Stromal cell of bone marrow (primary cell): ENCODE measurements at regions not wholly inside any gene's neighbourhood (a gene's known extent, or its start where the extent isn't known, plus 50 kb on each side); places are given as distances from the start of the nearest gene placed in this dataset.
"Not testable (repeated sequence)": the region's sequence is repeated elsewhere in the genome, so short reads cannot be mapped to it uniquely, and the experiment has no call there.

ENCODE experiments used
- DNase-seq: peaks from one replicate; pipeline ENCODE4 v3.0.0-alpha.2; 2012; ENCODE audit warnings: low read depth

DNA sequence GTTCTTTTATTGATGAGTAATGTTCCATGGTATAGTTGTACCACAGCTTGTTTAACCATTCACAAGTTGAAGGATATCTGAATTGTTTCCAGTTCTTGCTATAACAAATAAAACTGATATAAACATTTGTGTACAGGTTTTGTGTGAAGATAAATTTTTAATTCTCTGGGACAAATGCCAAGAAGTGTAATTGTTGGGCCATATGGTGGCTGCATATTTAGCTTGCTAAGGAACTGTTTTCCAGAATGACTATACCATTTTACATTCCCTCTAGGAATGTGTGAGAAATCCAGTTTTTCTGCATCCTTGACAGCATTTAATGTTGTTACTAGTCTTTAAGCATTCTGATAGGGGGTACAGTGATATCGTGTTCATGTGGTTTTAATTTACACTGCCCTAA is 368.5 kb downstream of the KIF2B start:
- no peak for DNase-seq

DNA sequence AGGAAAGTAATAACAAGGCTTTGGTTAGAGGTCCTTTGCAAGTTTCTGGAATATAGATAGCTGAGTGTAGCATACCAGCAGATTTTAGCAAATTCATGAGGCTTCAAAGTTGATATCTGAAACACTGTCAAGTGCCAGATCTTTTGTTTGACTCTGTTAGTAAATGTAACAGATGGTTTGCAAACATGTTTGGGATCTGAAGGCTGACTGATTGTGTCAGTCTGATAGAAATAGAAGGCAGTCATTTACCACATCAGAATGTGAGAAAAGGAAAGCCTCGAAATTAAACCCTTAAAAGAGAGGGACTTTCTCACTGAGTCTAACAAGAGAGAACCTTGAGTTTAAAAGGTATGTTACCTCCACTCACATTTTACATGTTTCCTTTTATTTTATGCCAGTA is 371.5 kb downstream of the KIF2B start:
- no peak for DNase-seq

DNA sequence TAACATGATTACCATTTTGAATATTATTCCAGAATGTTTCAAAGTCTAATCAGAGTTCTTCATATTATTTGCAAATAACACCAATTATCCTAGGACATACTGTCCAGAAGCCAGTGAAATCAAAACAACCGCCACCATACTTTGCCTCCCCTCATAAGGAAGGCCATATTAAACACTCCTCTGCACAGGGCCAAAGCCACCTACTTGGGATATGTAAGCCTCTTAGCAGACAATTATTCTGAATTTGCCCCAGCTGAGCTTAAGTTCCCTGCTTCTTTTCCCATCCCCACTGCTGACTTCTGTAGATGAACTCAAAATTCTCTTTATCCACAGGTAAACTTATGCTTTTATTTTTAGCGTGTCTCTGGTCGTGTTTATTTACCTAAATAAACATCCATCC is 374.0 kb downstream of the KIF2B start:
- no peak for DNase-seq

DNA sequence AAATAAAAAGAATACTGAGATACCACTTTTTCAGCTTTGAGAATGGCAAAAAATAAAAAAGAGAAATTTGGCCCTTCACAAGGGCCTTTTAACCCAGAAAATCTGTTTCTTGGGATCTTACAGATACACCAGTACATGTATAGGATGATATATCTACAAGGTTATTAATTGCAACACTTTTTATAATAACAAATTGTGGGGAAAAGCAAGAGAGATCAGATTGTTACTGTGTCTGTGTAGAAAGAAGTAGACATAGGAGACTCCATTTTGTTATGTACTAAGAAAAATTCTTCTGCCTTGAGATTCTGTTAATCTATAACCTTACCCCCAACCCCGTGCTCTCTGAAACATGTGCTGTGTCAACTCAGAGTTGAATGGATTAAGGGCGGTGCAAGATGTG is 378.7 kb downstream of the KIF2B start:
- DNase-seq: not testable (repeated sequence)

DNA sequence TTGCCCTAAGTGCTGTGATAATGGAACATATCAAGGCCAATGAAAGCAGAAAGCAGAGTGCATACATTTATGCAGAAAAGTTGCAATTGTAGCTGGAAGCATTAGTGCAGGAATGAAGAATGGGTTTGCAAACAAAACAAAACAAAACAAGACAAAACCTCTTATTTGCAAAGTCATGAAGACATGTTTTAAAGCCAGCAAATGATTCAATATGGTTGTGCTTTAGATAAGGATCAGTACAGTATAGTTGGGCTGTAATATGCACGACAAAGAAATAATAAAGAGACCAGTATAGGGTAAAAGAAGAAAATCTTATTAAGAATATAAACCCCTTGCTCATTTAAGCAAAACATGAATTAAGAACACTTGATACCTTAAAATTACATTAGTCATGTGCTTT is 398.1 kb downstream of the KIF2B start:
- no peak for DNase-seq

DNA sequence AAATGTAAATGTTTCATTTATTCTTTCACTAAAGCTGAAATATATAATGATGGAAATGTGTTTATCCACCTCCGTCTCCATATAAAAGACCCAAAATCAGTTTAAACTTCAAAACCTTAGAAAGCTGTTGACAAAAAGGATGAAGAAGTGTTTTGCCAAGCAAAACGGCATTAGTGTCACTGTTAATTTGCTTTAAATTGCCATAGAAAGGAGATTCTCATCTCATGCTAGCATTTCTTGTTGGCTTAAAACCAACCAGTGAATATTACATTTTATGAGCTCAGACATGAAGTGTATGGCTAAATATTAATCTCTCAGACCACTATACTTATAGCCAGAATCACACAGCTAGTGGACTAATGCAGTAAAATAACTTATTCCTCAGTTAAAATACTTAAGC is 398.8 kb downstream of the KIF2B start:
- DNase-seq: no peak

DNA sequence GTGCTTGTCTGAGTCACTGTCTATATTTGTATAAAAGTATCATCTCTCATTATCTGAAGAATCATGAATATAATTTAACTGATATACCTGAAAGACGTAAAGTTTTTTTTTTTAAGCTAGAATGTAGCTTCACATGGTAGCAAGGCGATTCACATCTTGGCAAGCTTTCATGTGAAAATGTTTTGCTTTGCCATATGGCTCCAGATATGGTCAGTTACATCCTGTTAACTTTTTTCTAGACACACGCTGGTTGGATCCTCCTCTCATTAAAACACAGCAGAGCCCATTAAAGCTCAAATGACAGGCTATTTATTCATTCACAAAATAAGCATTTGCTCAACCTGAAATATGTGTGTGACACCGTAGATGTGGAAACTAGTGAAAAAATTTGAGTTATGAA is 412.8 kb downstream of the KIF2B start:
- no peak for DNase-seq

DNA sequence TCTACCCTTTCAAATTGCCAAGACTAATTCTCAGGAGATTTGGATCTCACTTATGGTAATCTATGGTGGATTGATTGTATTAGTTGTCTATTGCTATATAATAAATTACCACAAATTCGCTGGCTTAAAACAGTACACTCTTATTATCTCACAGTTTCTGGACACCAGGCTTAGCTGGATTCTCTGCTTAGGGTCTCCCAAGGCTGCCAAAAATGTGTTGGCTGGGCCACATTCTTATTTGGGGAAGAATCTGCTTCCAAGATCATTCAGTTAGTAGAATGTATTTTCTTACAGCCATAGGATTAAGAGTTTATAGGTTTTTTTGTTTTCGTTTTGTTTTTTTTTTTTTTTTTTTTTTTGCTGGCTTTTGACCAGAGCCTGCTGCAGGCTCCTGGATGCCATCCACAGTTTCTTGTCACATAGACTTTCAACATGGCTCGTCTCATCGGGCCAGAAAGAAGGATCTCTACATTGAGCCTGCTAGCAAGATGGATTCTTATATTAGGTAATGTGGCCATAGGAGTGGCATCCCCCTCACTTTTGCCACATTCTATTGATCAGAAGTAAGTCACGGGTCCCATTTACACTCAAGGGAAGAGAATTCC is 415.3 kb downstream of the KIF2B start:
- DNase-seq: no peak

DNA sequence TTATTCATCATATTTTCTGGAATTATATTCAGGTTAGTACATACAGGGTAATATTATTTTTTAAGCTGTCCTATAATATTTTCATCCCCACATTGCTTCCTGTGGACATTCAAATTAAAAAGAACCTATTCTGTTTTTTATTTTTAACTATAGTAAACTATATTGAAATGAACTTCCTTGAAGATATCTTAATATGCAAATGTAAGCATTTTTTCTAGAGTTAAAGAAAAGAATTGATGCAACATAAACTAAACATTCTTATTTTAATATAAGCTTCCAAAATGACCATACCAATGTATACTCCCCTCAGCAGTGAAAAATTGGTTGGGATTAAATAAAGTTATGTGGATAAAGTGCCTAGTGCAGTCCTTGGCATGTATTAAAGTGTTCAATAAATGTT is 416.6 kb downstream of the KIF2B start:
- DNase-seq: no peak

DNA sequence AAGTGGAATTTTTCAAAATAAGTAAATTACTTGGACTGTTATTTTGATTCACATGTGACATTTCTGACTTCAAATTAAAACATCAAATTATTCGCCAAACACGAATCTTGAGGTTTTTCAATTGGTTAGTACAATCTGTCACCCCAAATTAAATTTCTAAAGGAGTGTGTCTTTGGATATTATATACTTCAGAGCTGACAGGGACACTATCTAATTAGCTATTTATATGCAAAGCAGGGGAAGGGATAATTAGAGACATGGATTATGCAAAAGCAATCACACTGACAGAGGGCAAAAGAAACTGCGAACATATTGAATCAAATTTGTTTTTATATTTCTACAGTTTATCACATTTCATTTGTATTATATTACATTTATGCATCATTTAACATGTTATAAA is 433.0 kb downstream of the KIF2B start:
- no peak for DNase-seq

DNA sequence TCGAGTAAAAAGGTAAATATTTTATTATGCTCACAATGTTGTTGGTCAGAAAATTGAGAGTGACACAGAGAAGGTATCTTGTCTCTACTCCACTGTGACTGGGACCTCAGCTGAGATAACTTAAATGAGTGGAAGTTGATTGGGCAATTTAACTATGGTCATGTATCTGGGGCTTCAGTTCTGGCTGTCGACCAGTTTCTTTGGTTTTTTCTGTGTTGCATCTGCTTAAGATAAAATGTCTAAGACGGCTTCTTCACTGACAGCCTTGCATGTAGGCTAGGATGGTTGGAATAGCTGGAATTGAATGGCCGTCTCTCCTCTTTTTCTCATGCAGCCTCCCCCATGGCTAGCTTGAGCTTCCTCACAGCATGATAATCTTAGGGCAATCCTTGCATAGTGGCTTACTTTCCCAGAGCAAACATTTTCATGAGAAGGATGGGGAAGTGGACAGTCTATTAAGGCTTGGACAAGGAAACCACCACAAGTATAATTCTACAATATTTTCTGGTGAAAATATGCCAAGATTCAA is 433.7 kb downstream of the KIF2B start:
- DNase-seq: no peak

DNA sequence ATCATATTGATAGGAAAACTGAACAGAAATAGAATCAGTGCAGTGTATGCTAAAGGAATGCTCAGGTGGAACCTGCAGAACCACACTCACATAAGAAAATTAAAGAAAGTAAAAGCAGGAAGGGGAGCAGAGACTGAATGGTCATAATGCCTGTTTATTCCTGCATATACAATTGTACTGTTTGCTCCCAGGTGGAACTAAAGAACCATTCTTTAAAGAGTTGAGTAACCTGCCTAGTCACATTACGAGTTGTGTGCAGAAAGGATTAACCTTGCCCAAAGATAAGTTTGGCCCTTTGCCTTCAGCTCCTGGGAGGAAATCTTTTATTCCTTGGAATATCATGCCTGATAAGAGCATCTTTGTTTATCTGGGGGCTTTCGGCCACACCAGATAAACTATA is 434.7 kb downstream of the KIF2B start:
- DNase-seq: no peak

DNA sequence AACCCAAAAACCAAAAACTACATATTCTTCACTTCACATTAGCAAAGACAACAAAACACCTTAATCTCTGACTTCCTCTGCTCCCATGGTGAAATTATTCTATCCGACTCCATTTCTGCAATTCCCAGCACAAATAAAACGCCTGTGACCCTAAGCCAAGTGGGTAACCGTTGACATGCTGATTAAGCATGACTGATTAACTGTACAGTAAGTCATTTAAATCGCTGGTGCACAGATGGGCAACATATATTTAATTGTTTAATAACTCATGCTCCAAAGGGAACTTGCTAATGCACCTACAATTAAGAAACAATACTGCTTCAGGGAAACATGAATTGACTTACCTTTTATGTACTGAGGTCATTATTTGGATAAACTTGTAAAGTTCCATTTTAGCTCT is 436.7 kb downstream of the KIF2B start:
- DNase-seq: no peak

DNA sequence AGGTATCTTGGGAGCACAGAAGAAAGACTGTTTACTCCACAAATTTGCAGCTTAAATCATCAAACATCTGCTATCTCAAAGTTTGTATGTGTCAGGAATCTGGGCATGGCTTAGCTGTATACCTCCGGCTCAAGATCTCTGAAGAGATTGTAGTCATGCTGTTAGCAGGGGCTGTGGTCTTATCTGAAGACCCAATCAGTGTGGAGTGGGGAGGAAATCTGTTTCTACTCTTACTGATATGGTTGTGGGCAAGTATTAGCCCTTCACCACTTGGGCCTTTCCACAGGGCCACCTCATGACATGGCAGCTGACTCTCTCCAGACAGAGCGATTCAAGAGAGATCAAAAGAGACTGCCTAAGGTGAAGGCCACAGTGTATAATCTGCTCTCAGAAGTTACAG is 438.7 kb downstream of the KIF2B start:
- DNase-seq: no peak

DNA sequence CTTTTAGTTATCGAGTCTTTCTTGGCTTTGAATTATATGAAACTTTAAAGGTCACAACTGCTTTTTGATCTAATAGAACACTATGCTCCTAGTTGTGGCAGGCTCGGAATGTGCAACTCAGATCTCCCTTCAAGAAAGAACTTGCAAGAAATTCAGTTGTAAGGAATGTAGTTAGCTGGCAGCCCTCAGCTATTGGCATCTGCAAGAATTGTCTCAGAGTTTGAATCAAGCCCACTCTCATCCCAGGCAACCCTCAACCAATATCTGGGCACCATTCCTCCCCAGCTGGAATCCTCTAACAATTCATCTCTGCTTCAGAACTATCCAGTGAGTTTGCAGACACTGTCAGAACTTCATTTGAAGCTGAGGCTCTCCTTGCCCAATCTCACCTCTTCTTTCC is 447.2 kb downstream of the KIF2B start:
- no peak for DNase-seq

DNA sequence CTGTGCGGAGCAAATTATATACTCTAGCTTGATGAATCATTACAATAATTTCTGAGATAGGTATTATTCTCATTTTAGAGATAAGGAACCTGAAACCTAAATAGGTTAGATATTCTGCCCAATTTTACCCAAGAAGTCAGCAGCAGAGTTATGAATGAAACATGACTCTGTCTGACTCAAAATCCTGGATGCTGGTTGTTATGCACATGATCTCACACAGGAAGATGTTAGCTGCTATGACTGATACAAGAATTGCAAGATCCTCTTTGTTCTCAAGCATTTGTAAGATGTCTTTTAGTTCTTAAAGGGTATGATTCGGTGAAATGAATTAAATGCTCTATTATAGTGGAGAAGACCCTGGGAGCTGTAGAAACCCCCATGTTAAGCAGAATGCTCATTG is 447.8 kb downstream of the KIF2B start:
- DNase-seq: peak; percentile 10

DNA sequence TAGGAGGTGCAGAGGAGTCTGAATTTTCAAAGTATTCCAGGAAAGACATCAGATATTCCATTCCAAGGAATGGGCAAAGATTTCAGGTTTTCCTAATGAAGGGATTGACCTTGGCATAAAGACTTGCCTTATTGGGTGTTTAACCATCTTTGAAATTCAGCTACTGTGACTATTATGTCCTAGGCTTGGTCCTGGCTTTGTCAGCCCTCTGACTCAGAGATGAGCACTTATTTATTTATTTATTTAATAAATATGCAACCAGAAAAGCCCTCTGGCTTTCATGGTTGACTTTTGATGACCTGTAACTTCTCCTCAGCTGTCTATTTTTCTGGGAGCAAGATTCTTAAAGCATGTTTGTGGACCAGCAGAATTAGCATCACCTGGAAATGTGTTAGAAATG is 455.1 kb downstream of the KIF2B start:
- DNase-seq: no peak

DNA sequence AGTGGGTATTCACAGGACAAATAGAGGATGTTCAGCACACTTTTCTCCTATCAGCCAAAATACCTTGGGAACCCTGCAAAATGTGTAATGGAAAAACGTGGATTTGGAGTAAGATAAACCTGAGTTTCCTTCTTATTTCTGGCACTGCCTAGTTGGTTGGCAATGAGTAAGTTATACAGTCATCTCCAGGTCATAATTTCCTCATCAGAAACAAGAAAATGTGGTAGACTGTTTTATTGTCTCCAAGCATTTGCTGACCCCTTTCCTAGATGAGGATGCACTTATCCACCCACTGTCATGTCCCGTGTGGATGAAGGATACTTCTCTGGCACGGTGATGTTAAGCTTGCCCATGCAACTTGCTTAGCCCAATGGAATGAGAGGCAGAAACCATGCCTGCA is 458.0 kb downstream of the KIF2B start:
- DNase-seq: no peak

DNA sequence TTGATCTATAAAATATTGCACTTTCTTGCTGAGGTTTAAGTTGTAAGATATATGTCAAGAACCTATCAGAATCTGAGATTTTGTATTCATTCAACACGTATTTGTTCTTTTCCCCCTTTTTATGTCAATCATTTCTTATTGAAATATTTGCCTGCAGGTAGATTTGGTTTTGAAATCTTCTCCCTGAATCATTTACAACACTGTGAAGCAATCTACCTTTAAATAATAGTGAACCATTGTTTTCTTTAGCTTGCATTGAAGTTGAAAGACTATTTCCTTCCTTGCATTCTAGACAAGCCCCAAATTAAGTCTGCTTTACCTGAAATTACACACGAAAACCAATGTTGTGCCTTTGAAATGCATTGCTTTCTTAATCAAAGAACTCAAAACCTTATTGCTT is 460.2 kb downstream of the KIF2B start:
- no peak for DNase-seq

DNA sequence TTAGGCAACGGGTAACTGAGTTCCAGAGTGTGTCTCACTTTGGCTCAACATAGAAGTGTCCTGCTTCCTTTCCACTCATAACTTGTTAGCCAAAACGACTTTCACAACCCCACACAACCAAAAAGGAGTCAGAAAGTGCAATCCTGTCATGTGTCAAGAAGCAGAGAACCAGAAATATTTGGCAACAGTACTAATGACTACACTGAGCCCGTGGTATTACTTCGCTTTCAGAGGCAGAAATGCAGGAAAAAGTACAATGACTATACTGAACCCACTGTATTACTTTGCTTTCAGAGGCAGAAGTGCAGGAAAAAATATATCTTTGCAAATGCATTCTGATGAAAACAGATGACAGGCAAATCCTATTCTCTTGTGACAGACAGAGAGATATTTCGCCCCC is 484.6 kb downstream of the KIF2B start:
- DNase-seq: peak; percentile 10

DNA sequence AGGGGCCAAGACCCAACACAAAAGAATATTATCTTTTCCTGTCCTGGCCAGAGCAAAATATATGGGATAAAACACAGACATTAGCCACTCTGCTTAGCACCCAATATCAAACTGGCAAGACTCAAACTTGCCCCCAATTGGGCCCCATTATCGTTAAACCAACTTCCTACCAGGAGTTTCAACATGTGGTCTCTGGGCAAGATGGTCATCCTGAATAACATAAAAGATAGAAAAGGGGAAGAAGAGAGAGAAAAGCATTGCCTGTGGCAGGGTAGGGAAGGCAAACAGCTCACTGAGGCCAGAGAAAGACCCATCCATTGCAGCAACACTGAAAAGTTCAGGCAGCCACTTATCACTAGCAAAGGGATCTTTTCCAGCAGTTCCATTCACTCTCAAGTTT is 502.1 kb downstream of the KIF2B start:
- no peak for DNase-seq

DNA sequence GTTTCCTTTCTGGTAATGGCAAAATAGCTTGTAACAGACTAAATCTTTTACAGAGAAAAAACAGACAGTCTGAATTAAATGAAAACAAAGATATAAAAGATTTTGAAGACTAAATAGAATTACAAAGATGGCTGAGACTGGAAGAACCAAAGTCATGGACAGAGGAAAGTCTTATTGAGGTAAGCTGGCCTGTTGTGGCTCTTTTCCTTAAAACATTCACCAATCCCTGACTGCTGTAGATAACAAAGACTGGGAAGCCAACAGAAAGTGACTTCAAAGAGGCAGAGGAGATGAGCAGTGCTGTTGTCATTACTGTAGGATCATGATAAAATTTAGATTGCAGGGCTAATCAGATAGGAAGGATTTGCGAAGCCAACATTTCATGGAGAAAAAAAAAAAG is 517.0 kb downstream of the KIF2B start:
- DNase-seq: no peak

DNA sequence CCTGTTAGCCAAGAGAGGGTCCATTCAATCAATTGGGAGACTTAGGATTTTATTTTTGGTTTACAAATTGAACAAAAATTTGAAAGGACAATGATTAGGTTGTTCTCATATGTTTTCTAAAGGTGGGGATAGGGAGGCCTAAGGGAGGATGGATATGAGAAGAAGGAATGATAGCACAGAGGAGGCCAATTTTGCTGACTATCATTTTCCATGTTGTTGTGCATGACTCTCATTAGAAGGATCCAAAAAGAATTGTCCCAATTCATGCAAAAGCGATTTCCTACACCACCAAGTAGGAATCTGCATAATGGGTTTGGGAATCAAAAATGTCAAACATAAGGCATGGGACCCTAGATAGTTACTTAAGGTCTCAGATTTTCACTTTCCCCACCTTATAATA is 524.8 kb downstream of the KIF2B start:
- DNase-seq: no peak

DNA sequence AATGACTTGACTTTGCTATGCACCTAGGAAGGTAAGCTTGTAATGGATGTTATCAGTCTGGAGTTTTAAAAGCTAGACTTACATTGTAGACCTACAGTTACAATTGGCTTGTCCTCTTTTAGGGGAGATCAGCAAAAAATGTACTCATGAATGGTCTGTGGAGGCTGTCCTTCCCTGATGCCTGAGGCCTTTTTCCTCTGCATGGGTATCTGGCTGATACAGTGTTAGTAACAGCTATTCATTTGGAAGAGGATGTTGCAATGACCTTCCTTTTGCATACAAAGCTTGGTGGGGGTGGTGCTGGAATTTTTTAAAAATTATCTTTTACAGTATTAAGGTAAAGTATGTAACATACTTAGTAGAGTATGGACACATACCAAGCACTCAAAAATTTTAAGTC is 525.5 kb downstream of the KIF2B start:
- no peak for DNase-seq
